PFSK-1 (cell line): ENCODE measurements at regions not wholly inside any gene's neighbourhood (a gene's known extent, or its start where the extent isn't known, plus 50 kb on each side); places are given as distances from the start of the nearest gene placed in this dataset.

Experiments used
- POLR2AphosphoS5 ChIP-seq: IDR thresholded peaks from 2 replicates; pipeline ENCODE4 v1.6.1; 2012; ENCODE audit warnings: low read depth, mild to moderate bottlenecking, control low read depth, low read length, moderate library complexity
- REST ChIP-seq, 2 experiments: IDR thresholded peaks; 2 replicates each; pipeline versions ENCODE4 v1.6.1 to v1.8.0; 2011 to 2012; ENCODE audit warnings: low read depth in 2 of 2, low read length in 2 of 2, control low read depth in 1 of 2, inconsistent platforms in 1 of 2, mild to moderate bottlenecking in 1 of 2, moderate library complexity in 1 of 2; ENCODE audit not compliant: insufficient read depth in 1 of 2
- SIN3A ChIP-seq: IDR thresholded peaks from 2 replicates; pipeline ENCODE4 v1.6.1; 2012; ENCODE audit warnings: mild to moderate bottlenecking, low read length, moderate library complexity, borderline replicate concordance; ENCODE audit not compliant: insufficient read depth
- TAF1 ChIP-seq: IDR thresholded peaks from 2 replicates; pipeline ENCODE4 v1.6.1; 2012; ENCODE audit warnings: low read length, control low read depth, borderline replicate concordance; ENCODE audit not compliant: insufficient read depth

- TF ChIP-seq POLR2AphosphoS5 (no peak), SIN3A (no peak), TAF1 (no peak), REST (IDR thresholded peaks at IDR 0.05; ENCODE audit: insufficient read depth in 1 of 2, low read depth in 2 of 2, low read length in 2 of 2) (no peak)
Measured at GRCh38 chr11:28582506-28582905, 474.3 kb downstream of the METTL15 start.
